MG63 (cell line): ENCODE measurements at regions not wholly inside any gene's neighbourhood (a gene's known extent, or its start where the extent isn't known, plus 50 kb on each side); places are given as distances from the start of the nearest gene placed in this dataset.

Source experiments
- DNase-seq: peaks from one replicate; pipeline ENCODE4 v3.0.0-alpha.2; 2020
- H3K27me3 ChIP-seq: fragments of 250-450 bp; sonication (Bioruptor Pico); 2 replicates; pipeline ENCODE4 v1.5.1; 2020; ENCODE audit warnings: mild to moderate bottlenecking, moderate library complexity
- H3K36me3 ChIP-seq: fragments of 250-450 bp; sonication (Bioruptor Pico); 2 replicates; pipeline ENCODE4 v1.5.1; 2020; ENCODE audit warnings: mild to moderate bottlenecking, moderate library complexity
- H3K4me3 ChIP-seq: fragments of 250-450 bp; sonication (Bioruptor Pico); 2 replicates; pipeline ENCODE4 v1.5.1; 2020; ENCODE audit warnings: mild to moderate bottlenecking, moderate library complexity
- H3K9me3 ChIP-seq: fragments of 250-450 bp; sonication (Bioruptor Pico); 2 replicates; pipeline ENCODE4 v1.5.1; 2020; ENCODE audit warnings: mild to moderate bottlenecking, moderate library complexity

- DNase-seq = peak; percentile 23
- no peaks in the 10 kb centered on the region for H3K9me3 ChIP-seq
Observed at GRCh38 chr1:30323841-30324240, 399.5 kb downstream of the MATN1 start.

GRCh38 chr1:30323352-30323751 lies 400.0 kb downstream of the MATN1 start:
- Histone ChIP-seq H3K4me3 (no peak overlapping the region), H3K36me3 (no peaks in the 10 kb centered on the region), H3K9me3 (no peaks in the 10 kb centered on the region), H3K27me3 (no peaks in the 10 kb centered on the region)
- no peak for DNase-seq

More at GRCh38 chr1:30323841-30324240, 399.5 kb downstream of the MATN1 start:
- Histone ChIP-seq H3K36me3 (no peaks in the 10 kb centered on the region), H3K4me3 (no peak overlapping the region), H3K27me3 (no peaks in the 10 kb centered on the region)

GRCh38 chr1:30322859-30323257 lies 400.5 kb downstream of the MATN1 start:
- no peak for DNase-seq
- no peaks in the 10 kb centered on the region for H3K36me3 ChIP-seq
- H3K27me3 ChIP-seq = no peaks in the 10 kb centered on the region
- H3K9me3 ChIP-seq = no peaks in the 10 kb centered on the region
- H3K4me3 ChIP-seq = no peak overlapping the region

GRCh38 chr1:30321996-30322858 lies 401.2 kb downstream of the MATN1 start:
- Histone ChIP-seq H3K27me3 (no peaks in the 10 kb centered on the region), H3K36me3 (no peaks in the 10 kb centered on the region), H3K4me3 (no peak overlapping the region), H3K9me3 (no peaks in the 10 kb centered on the region)
- DNase-seq = no peak

- H3K36me3 ChIP-seq = no peaks in the 10 kb centered on the region
- no peaks in the 10 kb centered on the region for H3K27me3 ChIP-seq
- no peak overlapping the region for H3K4me3 ChIP-seq
- no peak for DNase-seq
- no peaks in the 10 kb centered on the region for H3K9me3 ChIP-seq
Observed at GRCh38 chr1:30321246-30321910, 402.0 kb downstream of the MATN1 start.

- DNase-seq = no peak
- Histone ChIP-seq H3K9me3 (no peaks in the 10 kb centered on the region), H3K27me3 (no peaks in the 10 kb centered on the region), H3K36me3 (no peaks in the 10 kb centered on the region), H3K4me3 (no peak overlapping the region)
Observed at GRCh38 chr1:30320581-30320890, 402.8 kb downstream of the MATN1 start.

GRCh38 chr1:30319765-30320580 lies 403.4 kb downstream of the MATN1 start:
- H3K27me3 ChIP-seq = no peaks in the 10 kb centered on the region
- no peaks in the 10 kb centered on the region for H3K36me3 ChIP-seq
- no peak overlapping the region for H3K4me3 ChIP-seq
- DNase-seq = no peak
- H3K9me3 ChIP-seq = no peaks in the 10 kb centered on the region

- H3K27me3 ChIP-seq = no peaks in the 10 kb centered on the region
- no peak for DNase-seq
- H3K9me3 ChIP-seq = no peaks in the 10 kb centered on the region
- no peaks in the 10 kb centered on the region for H3K36me3 ChIP-seq
- H3K4me3 ChIP-seq = no peak overlapping the region
Observed at GRCh38 chr1:30318864-30319718, 404.3 kb downstream of the MATN1 start.

- Histone ChIP-seq H3K36me3 (no peaks in the 10 kb centered on the region), H3K4me3 (no peak overlapping the region), H3K27me3 (no peaks in the 10 kb centered on the region), H3K9me3 (no peaks in the 10 kb centered on the region)
- no peak for DNase-seq
Observed at GRCh38 chr1:30318413-30318812, 405.0 kb downstream of the MATN1 start.

- no peaks in the 10 kb centered on the region for H3K9me3 ChIP-seq
- no peaks in the 10 kb centered on the region for H3K36me3 ChIP-seq
- H3K27me3 ChIP-seq = no peaks in the 10 kb centered on the region
- H3K4me3 ChIP-seq = no peak overlapping the region
- no peak for DNase-seq
Observed at GRCh38 chr1:30317921-30318320, 405.5 kb downstream of the MATN1 start.

- H3K27me3 ChIP-seq = no peaks in the 10 kb centered on the region
- H3K9me3 ChIP-seq = no peaks in the 10 kb centered on the region
- DNase-seq = no peak
- H3K36me3 ChIP-seq = no peaks in the 10 kb centered on the region
- no peak overlapping the region for H3K4me3 ChIP-seq
Observed at GRCh38 chr1:30316056-30316455, 407.3 kb downstream of the MATN1 start.

GRCh38 chr1:30315185-30315960 lies 408.0 kb downstream of the MATN1 start:
- DNase-seq = no peak

GRCh38 chr1:30314591-30314990 lies 408.8 kb downstream of the MATN1 start:
- H3K9me3 ChIP-seq = no peaks in the 10 kb centered on the region

More at GRCh38 chr1:30315185-30315960, 408.0 kb downstream of the MATN1 start:
- no peaks in the 10 kb centered on the region for H3K9me3 ChIP-seq
- no peak overlapping the region for H3K4me3 ChIP-seq
- no peaks in the 10 kb centered on the region for H3K27me3 ChIP-seq
- no peaks in the 10 kb centered on the region for H3K36me3 ChIP-seq

GRCh38 chr1:30313584-30313983 lies 409.8 kb downstream of the MATN1 start:
- no peak for DNase-seq
- Histone ChIP-seq H3K4me3 (no peak overlapping the region), H3K9me3 (no peaks in the 10 kb centered on the region), H3K36me3 (no peaks in the 10 kb centered on the region), H3K27me3 (no peaks in the 10 kb centered on the region)

More at GRCh38 chr1:30314591-30314990, 408.8 kb downstream of the MATN1 start:
- Histone ChIP-seq H3K4me3 (no peak overlapping the region), H3K36me3 (no peaks in the 10 kb centered on the region), H3K27me3 (no peaks in the 10 kb centered on the region)
- DNase-seq = no peak

GRCh38 chr1:30313176-30313575 lies 410.2 kb downstream of the MATN1 start:
- no peak for DNase-seq
- Histone ChIP-seq H3K9me3 (no peaks in the 10 kb centered on the region), H3K36me3 (no peaks in the 10 kb centered on the region), H3K27me3 (no peaks in the 10 kb centered on the region), H3K4me3 (no peak overlapping the region)

GRCh38 chr1:30312226-30312625 lies 411.2 kb downstream of the MATN1 start:
- DNase-seq = no peak
- Histone ChIP-seq H3K27me3 (no peaks in the 10 kb centered on the region), H3K4me3 (no peak overlapping the region), H3K9me3 (no peaks in the 10 kb centered on the region), H3K36me3 (no peaks in the 10 kb centered on the region)
